ENCODE measurements at regions not wholly inside any gene's neighbourhood (a gene's known extent, or its start where the extent isn't known, plus 50 kb on each side); places are given as distances from the start of the nearest gene placed in this dataset.

GRCh38 chr13:31521435-31521834 lies 217.9 kb upstream of the RXFP2 start:
- TF ChIP-seq MAX (IDR thresholded peaks at IDR 0.05) (no peak), TEAD4 (IDR thresholded peaks at IDR 0.05) (no peak), REST (IDR thresholded peaks at IDR 0.05; ENCODE audit: low read depth) (no peak), FOXM1 (IDR thresholded peaks at IDR 0.05; ENCODE audit: borderline replicate concordance, low read depth) (no peak), ZBTB7A (IDR thresholded peaks at IDR 0.05; ENCODE audit: low read depth) (no peak)

DNA sequence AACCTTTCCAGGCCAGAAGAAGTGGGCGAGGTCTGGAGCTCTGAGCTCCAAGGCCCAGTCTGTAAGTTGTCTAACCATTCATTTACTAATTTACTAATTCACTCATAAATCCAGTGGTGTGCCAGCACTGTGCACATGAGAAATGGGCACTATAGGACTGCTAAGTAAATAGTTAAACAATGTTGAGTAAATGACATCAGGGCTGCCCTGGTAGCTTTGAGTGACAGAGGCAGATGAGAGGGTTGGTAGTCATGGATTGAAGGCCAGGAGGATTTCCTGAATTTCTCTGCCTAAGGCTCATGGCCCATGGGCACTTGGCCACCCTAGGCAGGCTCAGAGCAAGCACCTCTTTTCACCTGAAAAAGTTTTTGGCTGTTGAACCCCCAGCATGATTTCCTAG lies 216.9 kb upstream of the RXFP2 start:
- TF ChIP-seq ZBTB7A (IDR thresholded peaks at IDR 0.05; ENCODE audit: low read depth) (no peak), NFIC (IDR thresholded peaks at IDR 0.05) (no peak), USF1 (IDR thresholded peaks at IDR 0.05) (no peak), TCF12 (IDR thresholded peaks at IDR 0.05; ENCODE audit: low read depth) (no peak), MAX (IDR thresholded peaks at IDR 0.05) (no peak), FOXM1 (IDR thresholded peaks at IDR 0.05; ENCODE audit: borderline replicate concordance, low read depth) (no peak), CREB1 (IDR thresholded peaks at IDR 0.05; ENCODE audit: low read depth) (no peak), TAF1 (IDR thresholded peaks at IDR 0.05; ENCODE audit: low read depth) (no peak), YY1 (IDR thresholded peaks at IDR 0.05; ENCODE audit: low read depth) (no peak), EP300 (IDR thresholded peaks at IDR 0.05; ENCODE audit: borderline replicate concordance) (no peak), TEAD4 (IDR thresholded peaks at IDR 0.05) (no peak), CEBPB (IDR thresholded peaks at IDR 0.05) (no peak), EGR1 (IDR thresholded peaks at IDR 0.05) (no peak), RAD21 (IDR thresholded peaks at IDR 0.05; ENCODE audit: low read depth) (no peak), REST (IDR thresholded peaks at IDR 0.05; ENCODE audit: low read depth) (no peak)

GRCh38 chr13:31528176-31528575 lies 211.2 kb upstream of the RXFP2 start:
- TF ChIP-seq EGR1 (IDR thresholded peaks at IDR 0.05) = no peak
- no peak for TF ChIP-seq ZBTB7A (IDR thresholded peaks at IDR 0.05; ENCODE audit: low read depth)
- no peak for TF ChIP-seq TAF1 (IDR thresholded peaks at IDR 0.05; ENCODE audit: low read depth)
- no peak for TF ChIP-seq NFIC (IDR thresholded peaks at IDR 0.05)
- no peak for TF ChIP-seq RAD21 (IDR thresholded peaks at IDR 0.05; ENCODE audit: low read depth)
- TF ChIP-seq CEBPB (IDR thresholded peaks at IDR 0.05) = no peak
- TF ChIP-seq FOXM1 (IDR thresholded peaks at IDR 0.05; ENCODE audit: borderline replicate concordance, low read depth) = no peak
- TF ChIP-seq EP300 (IDR thresholded peaks at IDR 0.05; ENCODE audit: borderline replicate concordance) = no peak
- no peak for TF ChIP-seq TEAD4 (IDR thresholded peaks at IDR 0.05)
- TF ChIP-seq MAX (IDR thresholded peaks at IDR 0.05) = no peak
- no peak for TF ChIP-seq YY1 (IDR thresholded peaks at IDR 0.05; ENCODE audit: low read depth)
- no peak for TF ChIP-seq TCF12 (IDR thresholded peaks at IDR 0.05; ENCODE audit: low read depth)
- TF ChIP-seq USF1 (IDR thresholded peaks at IDR 0.05) = no peak

- TF ChIP-seq FOXM1 (IDR thresholded peaks at IDR 0.05; ENCODE audit: borderline replicate concordance, low read depth) (no peak), TEAD4 (IDR thresholded peaks at IDR 0.05) (no peak), CREB1 (IDR thresholded peaks at IDR 0.05; ENCODE audit: low read depth) (no peak), EP300 (IDR thresholded peaks at IDR 0.05; ENCODE audit: borderline replicate concordance) (no peak), ZBTB7A (IDR thresholded peaks at IDR 0.05; ENCODE audit: low read depth) (no peak), YY1 (IDR thresholded peaks at IDR 0.05; ENCODE audit: low read depth) (no peak), TCF12 (IDR thresholded peaks at IDR 0.05; ENCODE audit: low read depth) (no peak), RAD21 (IDR thresholded peaks at IDR 0.05; ENCODE audit: low read depth) (no peak), NFIC (IDR thresholded peaks at IDR 0.05) (no peak), REST (IDR thresholded peaks at IDR 0.05; ENCODE audit: low read depth) (no peak), MAX (IDR thresholded peaks at IDR 0.05) (no peak), EGR1 (IDR thresholded peaks at IDR 0.05) (no peak), TAF1 (IDR thresholded peaks at IDR 0.05; ENCODE audit: low read depth) (no peak), CEBPB (IDR thresholded peaks at IDR 0.05) (no peak), USF1 (IDR thresholded peaks at IDR 0.05) (no peak)
Observed at GRCh38 chr13:31528758-31529157, 210.6 kb upstream of the RXFP2 start.
